ENCODE measurements at regions not wholly inside any gene's neighbourhood (a gene's known extent, or its start where the extent isn't known, plus 50 kb on each side); places are given as distances from the start of the nearest gene placed in this dataset.

- no peak for TF ChIP-seq SUZ12 (IDR thresholded peaks at IDR 0.05; ENCODE audit: low read length)
- no peak for TF ChIP-seq EZH2 (IDR thresholded peaks at IDR 0.05; ENCODE audit: low read depth, low read length, severe bottlenecking)
- TF ChIP-seq HDAC6 (IDR thresholded peaks at IDR 0.05; ENCODE audit: low read depth, low read length): no peak
- no peak for TF ChIP-seq CTCF (IDR thresholded peaks at IDR 0.05; ENCODE audit: control extremely low read depth in 1 of 3, insufficient read depth in 1 of 3, low read depth in 1 of 3, low read length in 3 of 3)
- no peak for TF ChIP-seq ATF3 (IDR thresholded peaks at IDR 0.05; ENCODE audit: insufficient read depth, low read depth, low read length)
Observed at GRCh38 chr5:84637662-84638375, 253.1 kb upstream of the EDIL3 start.

Measured in H1 (cell line).